NB4 (cell line): ENCODE measurements at regions not wholly inside any gene's neighbourhood (a gene's known extent, or its start where the extent isn't known, plus 50 kb on each side); places are given as distances from the start of the nearest gene placed in this dataset.

Experiments used
- CTCF ChIP-seq: IDR thresholded peaks from one replicate; pipeline ENCODE4 v1.5.1; 2012; ENCODE audit warnings: low read depth, low read length
- MAX ChIP-seq: IDR thresholded peaks from 2 replicates; pipeline ENCODE4 v1.6.1; 2011; ENCODE audit warnings: low read depth, low read length
- MYC ChIP-seq: IDR thresholded peaks from 2 replicates; pipeline ENCODE4 v1.6.1; 2011; ENCODE audit warnings: low read depth, low read length

GRCh38 chr14:38693423-38693822 is 409.6 kb downstream of the SEC23A start:
- no peak for TF ChIP-seq CTCF
- TF ChIP-seq MAX, result no peak
- no peak for TF ChIP-seq MYC
